Glutamatergic neuron (in vitro differentiated cells): ENCODE measurements at regions not wholly inside any gene's neighbourhood (a gene's known extent, or its start where the extent isn't known, plus 50 kb on each side); places are given as distances from the start of the nearest gene placed in this dataset.
A peak's percentile ranks its signal among the peaks of the same experiment; 100 is the strongest.

ENCODE experiments used
- DNase-seq: peaks from one replicate; pipeline ENCODE4 v3.0.0; 2022
- H3K27ac Mint-ChIP-seq: one replicate; pipeline ENCODE4 v1.8.0; 2020; ENCODE audit warnings: mild to moderate bottlenecking, mixed read lengths, inconsistent platforms; ENCODE audit not compliant: unreplicated experiment
- H3K27me3 Mint-ChIP-seq: one replicate; pipeline ENCODE4 v1.8.0; 2020; ENCODE audit warnings: mild to moderate bottlenecking, moderate library complexity, mixed read lengths, inconsistent platforms; ENCODE audit not compliant: unreplicated experiment
- H3K36me3 Mint-ChIP-seq: one replicate; pipeline ENCODE4 v1.8.0; 2020; ENCODE audit warnings: mild to moderate bottlenecking, mixed read lengths, inconsistent platforms; ENCODE audit not compliant: unreplicated experiment
- H3K4me1 Mint-ChIP-seq: one replicate; pipeline ENCODE4 v1.8.0; 2020; ENCODE audit warnings: mild to moderate bottlenecking, low read depth, mixed read lengths, inconsistent platforms; ENCODE audit not compliant: unreplicated experiment
- H3K4me3 Mint-ChIP-seq: one replicate; pipeline ENCODE4 v1.8.0; 2020; ENCODE audit warnings: mild to moderate bottlenecking, mixed read lengths, inconsistent platforms; ENCODE audit not compliant: unreplicated experiment
- H3K9me3 Mint-ChIP-seq: one replicate; pipeline ENCODE4 v1.8.0; 2020; ENCODE audit warnings: mild to moderate bottlenecking, moderate library complexity, mixed read lengths, inconsistent platforms; ENCODE audit not compliant: unreplicated experiment
- TF ChIP-seq, protein P1 (sequence below): fragments of 200-600 bp; sonication (generic); IDR thresholded peaks from one replicate; pipeline ENCODE4 v1.5.0; 2021; ENCODE audit not compliant: partially characterized antibody, unreplicated experiment

DNA sequence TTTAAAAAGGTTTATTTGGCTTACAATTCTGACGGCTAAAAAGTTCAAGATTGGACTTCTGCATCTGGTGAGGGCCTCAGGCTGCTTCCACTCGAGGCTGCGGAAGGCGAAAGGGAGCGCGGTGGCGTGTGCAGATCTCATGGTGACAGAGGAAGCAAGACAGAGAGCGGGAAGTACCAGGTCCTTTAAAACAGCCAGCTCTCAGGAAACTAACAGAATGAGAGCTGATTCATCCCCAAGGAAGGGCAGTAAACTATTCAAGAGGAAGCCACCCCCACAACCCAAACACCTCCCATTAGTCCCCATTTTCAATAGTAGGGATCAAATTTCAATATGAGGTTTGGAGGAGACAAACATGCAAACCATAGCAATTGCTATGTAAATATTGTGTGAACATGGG lies 2144.2 kb upstream of the AGA start:
- H3K27ac Mint-ChIP-seq = no peak overlapping the region
- DNase-seq = no peak
- H3K4me1 Mint-ChIP-seq = no peaks in the 10 kb centered on the region
- H3K9me3 Mint-ChIP-seq = no peaks in the 10 kb centered on the region
- TF ChIP-seq, protein P1, sequence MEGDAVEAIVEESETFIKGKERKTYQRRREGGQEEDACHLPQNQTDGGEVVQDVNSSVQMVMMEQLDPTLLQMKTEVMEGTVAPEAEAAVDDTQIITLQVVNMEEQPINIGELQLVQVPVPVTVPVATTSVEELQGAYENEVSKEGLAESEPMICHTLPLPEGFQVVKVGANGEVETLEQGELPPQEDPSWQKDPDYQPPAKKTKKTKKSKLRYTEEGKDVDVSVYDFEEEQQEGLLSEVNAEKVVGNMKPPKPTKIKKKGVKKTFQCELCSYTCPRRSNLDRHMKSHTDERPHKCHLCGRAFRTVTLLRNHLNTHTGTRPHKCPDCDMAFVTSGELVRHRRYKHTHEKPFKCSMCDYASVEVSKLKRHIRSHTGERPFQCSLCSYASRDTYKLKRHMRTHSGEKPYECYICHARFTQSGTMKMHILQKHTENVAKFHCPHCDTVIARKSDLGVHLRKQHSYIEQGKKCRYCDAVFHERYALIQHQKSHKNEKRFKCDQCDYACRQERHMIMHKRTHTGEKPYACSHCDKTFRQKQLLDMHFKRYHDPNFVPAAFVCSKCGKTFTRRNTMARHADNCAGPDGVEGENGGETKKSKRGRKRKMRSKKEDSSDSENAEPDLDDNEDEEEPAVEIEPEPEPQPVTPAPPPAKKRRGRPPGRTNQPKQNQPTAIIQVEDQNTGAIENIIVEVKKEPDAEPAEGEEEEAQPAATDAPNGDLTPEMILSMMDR = no peak
- no peak overlapping the region for H3K4me3 Mint-ChIP-seq
- H3K27me3 Mint-ChIP-seq = no peaks in the 10 kb centered on the region
- H3K36me3 Mint-ChIP-seq = no peaks in the 10 kb centered on the region

DNA sequence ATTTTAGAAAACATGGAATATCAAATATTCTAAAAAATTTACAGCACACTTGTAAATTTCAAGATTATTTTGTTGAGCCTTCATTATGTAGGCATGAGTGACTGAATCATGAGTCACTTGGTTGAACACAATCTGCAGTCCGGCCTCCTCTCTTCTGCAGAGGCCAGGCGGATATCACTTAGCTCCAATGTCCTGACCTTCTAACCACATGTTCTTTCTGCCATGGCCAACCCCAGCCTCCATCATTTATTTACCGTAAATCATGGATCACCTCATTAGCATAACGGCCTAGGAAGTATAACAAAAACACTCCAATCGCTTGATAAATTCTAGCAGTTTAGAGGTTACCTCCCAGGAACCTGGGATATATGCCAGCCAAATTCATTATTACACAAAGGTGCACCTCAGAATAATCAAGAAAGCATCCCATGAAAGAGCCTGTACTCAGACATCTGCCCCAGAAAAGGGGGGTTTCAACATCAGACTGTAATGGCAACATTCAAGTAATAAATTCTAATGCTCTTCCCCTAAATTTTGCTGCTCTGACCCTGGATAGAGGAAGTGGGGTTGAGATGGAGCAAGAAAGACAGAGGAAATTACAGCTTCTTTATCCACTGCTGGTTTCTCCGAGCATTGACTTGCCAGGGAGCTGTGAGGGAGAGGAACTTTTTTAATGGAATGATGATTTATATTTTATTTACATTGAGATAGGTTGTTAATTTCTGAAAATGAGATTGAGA lies 2153.6 kb upstream of the AGA start:
- no peak for DNase-seq
- Mint-ChIP-seq H3K9me3 (peaks cover 3% of the 10 kb centered on the region), H3K4me3 (no peak overlapping the region), H3K27ac (peak overlapping the region; percentile 22), H3K36me3 (no peaks in the 10 kb centered on the region), H3K4me1 (peaks cover 6% of the 10 kb centered on the region), H3K27me3 (peaks cover 2% of the 10 kb centered on the region)
- TF ChIP-seq, protein P1 = no peak

DNA sequence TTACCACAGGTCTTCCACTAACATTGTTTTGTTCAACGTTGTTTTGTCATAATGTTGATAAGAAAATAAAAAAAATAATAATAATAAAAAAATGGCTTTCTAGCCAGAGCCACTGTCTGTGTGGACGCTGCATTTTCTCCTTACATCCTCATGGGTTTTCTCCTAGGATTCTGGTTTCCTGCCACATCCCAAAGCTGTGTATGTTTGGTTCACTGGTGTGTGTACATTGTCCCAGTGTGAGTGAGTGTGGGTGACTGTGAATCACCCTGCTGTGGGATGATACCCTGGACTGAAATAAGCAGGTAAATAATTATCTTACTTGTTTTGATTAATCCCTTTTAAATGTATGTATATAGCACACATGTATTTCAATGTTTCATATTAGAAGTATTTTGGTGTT lies 2154.4 kb upstream of the AGA start:
- Mint-ChIP-seq H3K27me3 (peaks cover 2% of the 10 kb centered on the region), H3K4me1 (peaks cover 6% of the 10 kb centered on the region), H3K27ac (no peak overlapping the region), H3K9me3 (peaks cover 3% of the 10 kb centered on the region), H3K36me3 (no peaks in the 10 kb centered on the region), H3K4me3 (no peak overlapping the region)
- DNase-seq = no peak
- TF ChIP-seq, protein P1 = no peak

DNA sequence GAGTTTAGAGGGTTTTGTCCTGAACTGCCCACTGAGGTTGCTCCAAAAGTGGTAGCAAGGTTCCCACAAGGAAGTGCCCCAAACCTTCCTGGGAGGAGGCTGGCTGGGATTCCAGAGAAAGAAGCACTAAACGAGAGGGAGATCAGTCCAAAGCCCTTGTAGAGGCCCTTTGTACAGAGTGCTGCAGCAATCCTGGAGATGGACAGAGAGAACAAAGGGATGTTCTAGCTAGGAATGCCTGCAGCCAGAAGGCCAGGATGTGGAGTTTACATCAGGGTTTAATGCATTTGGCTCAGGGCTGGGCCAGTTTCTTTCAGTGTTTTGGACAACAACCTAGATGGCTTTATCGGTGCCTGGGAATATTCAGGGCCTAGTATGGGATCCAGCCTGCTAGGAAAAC lies 2155.1 kb upstream of the AGA start:
- no peak for DNase-seq
- Mint-ChIP-seq H3K27ac (no peak overlapping the region), H3K4me1 (peaks cover 6% of the 10 kb centered on the region), H3K36me3 (no peaks in the 10 kb centered on the region), H3K27me3 (peaks cover 2% of the 10 kb centered on the region), H3K4me3 (no peak overlapping the region), H3K9me3 (peaks cover 3% of the 10 kb centered on the region)
- TF ChIP-seq, protein P1 = no peak

DNA sequence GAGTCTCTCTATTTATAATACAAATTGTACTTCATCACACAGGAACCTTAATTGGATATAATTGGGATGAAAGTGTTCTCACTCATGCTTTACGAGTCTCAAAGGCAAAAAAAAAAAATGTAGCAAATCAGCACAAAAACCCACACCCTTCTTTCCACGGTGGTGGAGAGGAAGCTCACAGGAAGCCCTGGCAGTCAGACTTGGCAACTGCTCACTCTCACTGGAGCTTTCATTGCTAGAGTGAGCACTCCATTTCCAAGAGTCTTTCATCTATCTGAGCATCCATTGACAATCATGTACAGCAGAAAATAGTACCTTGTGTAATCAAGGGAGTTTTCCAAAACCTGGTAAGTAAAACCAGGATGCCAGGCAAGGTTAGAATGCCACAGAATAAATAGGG lies 2159.4 kb upstream of the AGA start:
- no peaks in the 10 kb centered on the region for H3K4me1 Mint-ChIP-seq
- no peak for DNase-seq
- H3K9me3 Mint-ChIP-seq = no peaks in the 10 kb centered on the region
- H3K27ac Mint-ChIP-seq = no peak overlapping the region
- no peaks in the 10 kb centered on the region for H3K36me3 Mint-ChIP-seq
- H3K27me3 Mint-ChIP-seq = no peaks in the 10 kb centered on the region
- no peak overlapping the region for H3K4me3 Mint-ChIP-seq
- TF ChIP-seq, protein P1 = no peak
